NCI-H82 treated with DMSO at 0.1 percent for 48 hours (cell line): ENCODE measurements at regions not wholly inside any gene's neighbourhood (a gene's known extent, or its start where the extent isn't known, plus 50 kb on each side); places are given as distances from the start of the nearest gene placed in this dataset.
"Not testable (repeated sequence)": the region's sequence is repeated elsewhere in the genome, so short reads cannot be mapped to it uniquely, and the experiment has no call there.

ENCODE experiments used
- DNase-seq: peaks from one replicate; lab custom pipeline; 2025; ENCODE audit not compliant: unreplicated experiment; lab: John Stamatoyannopoulos, UW

- no peak for DNase-seq
These were observed 529.8 kb downstream of the DMRTA1 start for GRCh38 chr9:22976454-22976853.

GRCh38 chr9:22980429-22980828 lies 533.8 kb downstream of the DMRTA1 start:
- not testable (repeated sequence) for DNase-seq

GRCh38 chr9:22986556-22986955 lies 539.9 kb downstream of the DMRTA1 start:
- no peak for DNase-seq

- DNase-seq = no peak
These were observed 543.7 kb downstream of the DMRTA1 start for GRCh38 chr9:22990349-22990748.

GRCh38 chr9:22992780-22993179 lies 546.2 kb downstream of the DMRTA1 start:
- no peak for DNase-seq

- no peak for DNase-seq
These were observed 551.3 kb downstream of the DMRTA1 start for GRCh38 chr9:22997923-22998322.

GRCh38 chr9:23005156-23005555 lies 558.5 kb downstream of the DMRTA1 start:
- no peak for DNase-seq

GRCh38 chr9:23006127-23006526 lies 559.5 kb downstream of the DMRTA1 start:
- DNase-seq = no peak

- no peak for DNase-seq
These were observed 565.0 kb downstream of the DMRTA1 start for GRCh38 chr9:23011669-23012068.

GRCh38 chr9:23015557-23015956 lies 568.9 kb downstream of the DMRTA1 start:
- no peak for DNase-seq

GRCh38 chr9:23036416-23036815 lies 589.8 kb downstream of the DMRTA1 start:
- DNase-seq = no peak

- no peak for DNase-seq
These were observed 592.8 kb downstream of the DMRTA1 start for GRCh38 chr9:23039402-23039801.

- no peak for DNase-seq
These were observed 594.8 kb downstream of the DMRTA1 start for GRCh38 chr9:23041466-23041865.

- no peak for DNase-seq
These were observed 597.9 kb downstream of the DMRTA1 start for GRCh38 chr9:23044549-23044948.

- DNase-seq = peak; percentile 59
These were observed 599.4 kb downstream of the DMRTA1 start for GRCh38 chr9:23046026-23046425.

GRCh38 chr9:23050548-23050947 lies 603.9 kb downstream of the DMRTA1 start:
- DNase-seq = no peak

GRCh38 chr9:23073136-23073535 lies 626.5 kb downstream of the DMRTA1 start:
- no peak for DNase-seq

GRCh38 chr9:23079798-23080197 lies 633.2 kb downstream of the DMRTA1 start:
- no peak for DNase-seq

GRCh38 chr9:23081377-23081776 lies 634.8 kb downstream of the DMRTA1 start:
- DNase-seq = no peak

- no peak for DNase-seq
These were observed 642.3 kb downstream of the DMRTA1 start for GRCh38 chr9:23088932-23089364.

- no peak for DNase-seq
These were observed 671.0 kb downstream of the DMRTA1 start for GRCh38 chr9:23117616-23118015.

- DNase-seq = no peak
These were observed 674.0 kb downstream of the DMRTA1 start for GRCh38 chr9:23120630-23121029.

GRCh38 chr9:23123048-23123632 lies 676.5 kb downstream of the DMRTA1 start:
- peak; percentile 4 for DNase-seq
